Peyer's patch (tissue), 4 donors: ENCODE measurements at regions not wholly inside any gene's neighbourhood (a gene's known extent, or its start where the extent isn't known, plus 50 kb on each side); places are given as distances from the start of the nearest gene placed in this dataset.
"Not testable (repeated sequence)": the region's sequence is repeated elsewhere in the genome, so short reads cannot be mapped to it uniquely, and the experiment has no call there.

Experiments
- DNase-seq, 3 donors: peaks; one replicate each; pipeline ENCODE4 v3.0.0-alpha.2; 2017 to 2019
- H3K27ac ChIP-seq, 4 donors: fragments of 200-600 bp; sonication (generic); one replicate each; pipeline ENCODE4 v1.5.1; 2016 to 2019
- H3K27me3 ChIP-seq, 2 donors: fragments of 200-600 bp; sonication (generic); one replicate each; pipeline ENCODE4 v1.5.1; 2019
- H3K36me3 ChIP-seq, 3 donors: fragments of 200-600 bp; sonication (generic); one replicate each; pipeline ENCODE4 v1.5.1; 2016 to 2019
- H3K4me1 ChIP-seq, 4 donors: fragments of 200-600 bp; sonication (generic); one replicate each; pipeline ENCODE4 v1.5.1; 2016 to 2019
- H3K4me3 ChIP-seq, 4 donors: fragments of 200-600 bp; sonication (generic); 1 replicate in 3 of 4; 2 replicates in 1 of 4; pipeline ENCODE4 v1.5.1; 2016 to 2019; ENCODE audit warnings: mild to moderate bottlenecking in 1 of 4
- H3K9me3 ChIP-seq, 4 donors: fragments of 200-600 bp; sonication (generic); one replicate each; pipeline ENCODE4 v1.5.1; 2016 to 2019; ENCODE audit warnings: mild to moderate bottlenecking in 1 of 4
- CTCF ChIP-seq, 6 experiments: fragments of 450-650 bp in 4 of 6; fragments of 200-600 bp in 2 of 6; sonication (generic) in 1 of 6; IDR thresholded peaks; one replicate each; pipeline ENCODE4 v1.5.1; 2017 to 2019; ENCODE audit warnings: antibody characterized with exemption in 6 of 6, mild to moderate bottlenecking in 3 of 6, moderate library complexity in 1 of 6
- POLR2A ChIP-seq, 2 donors: fragments of 450-650 bp; IDR thresholded peaks; one replicate each; pipeline ENCODE4 v1.5.1; 2017; ENCODE audit warnings: antibody characterized with exemption in 2 of 2, mild to moderate bottlenecking in 2 of 2, moderate library complexity in 2 of 2

- Histone ChIP-seq H3K4me3 (no peak overlapping the region), H3K4me1 (no peaks in the 10 kb centered on the region)
- no peak for DNase-seq
These were observed 2761.5 kb downstream of the ARAP2 start for GRCh38 chr4:33482773-33483172.

GRCh38 chr4:33485111-33485510 is 2759.2 kb downstream of the ARAP2 start:
- no peak for DNase-seq
- H3K4me1 ChIP-seq, result no peaks in the 10 kb centered on the region
- H3K36me3 ChIP-seq, result no peaks in the 10 kb centered on the region
- no peaks in the 10 kb centered on the region for H3K27me3 ChIP-seq
- TF ChIP-seq POLR2A (IDR thresholded peaks at IDR 0.05), result no peak
- no peak for TF ChIP-seq CTCF (IDR thresholded peaks at IDR 0.05)
- H3K4me3 ChIP-seq, result no peak overlapping the region
- H3K9me3 ChIP-seq, result no peaks in the 10 kb centered on the region
- no peak overlapping the region for H3K27ac ChIP-seq

More at GRCh38 chr4:33482773-33483172, 2761.5 kb downstream of the ARAP2 start:
- Histone ChIP-seq H3K27me3 (no peaks in the 10 kb centered on the region), H3K9me3 (no peaks in the 10 kb centered on the region), H3K27ac (no peak overlapping the region), H3K36me3 (no peaks in the 10 kb centered on the region)
- TF ChIP-seq POLR2A (IDR thresholded peaks at IDR 0.05) (no peak), CTCF (IDR thresholded peaks at IDR 0.05) (no peak)

- no peak overlapping the region for H3K4me3 ChIP-seq
- H3K4me1 ChIP-seq, result no peaks in the 10 kb centered on the region
- DNase-seq, result no peak
- H3K27me3 ChIP-seq, result no peaks in the 10 kb centered on the region
- H3K9me3 ChIP-seq, result no peaks in the 10 kb centered on the region
- no peaks in the 10 kb centered on the region for H3K36me3 ChIP-seq
- no peak overlapping the region for H3K27ac ChIP-seq
- TF ChIP-seq CTCF (IDR thresholded peaks at IDR 0.05) (no peak), POLR2A (IDR thresholded peaks at IDR 0.05) (no peak)
These were observed 2751.1 kb downstream of the ARAP2 start for GRCh38 chr4:33493231-33493630.

GRCh38 chr4:33494150-33494549 is 2750.2 kb downstream of the ARAP2 start:
- Histone ChIP-seq H3K9me3 (no peaks in the 10 kb centered on the region), H3K36me3 (no peaks in the 10 kb centered on the region), H3K4me3 (no peak overlapping the region), H3K27me3 (no peaks in the 10 kb centered on the region), H3K4me1 (no peaks in the 10 kb centered on the region), H3K27ac (no peak overlapping the region)
- no peak for DNase-seq
- TF ChIP-seq POLR2A (IDR thresholded peaks at IDR 0.05) (no peak), CTCF (IDR thresholded peaks at IDR 0.05) (no peak)

- H3K27me3 ChIP-seq, H3K27ac ChIP-seq, H3K9me3 ChIP-seq, H3K4me1 ChIP-seq, H3K4me3 ChIP-seq, H3K36me3 ChIP-seq, DNase-seq: not testable (repeated sequence)
These were observed 2742.7 kb downstream of the ARAP2 start for GRCh38 chr4:33501587-33501986.

GRCh38 chr4:33512397-33512796 is 2731.9 kb downstream of the ARAP2 start:
- TF ChIP-seq CTCF (IDR thresholded peaks at IDR 0.05) (no peak), POLR2A (IDR thresholded peaks at IDR 0.05) (no peak)
- Histone ChIP-seq H3K27me3 (no peaks in the 10 kb centered on the region), H3K4me3 (no peak overlapping the region), H3K4me1 (no peaks in the 10 kb centered on the region), H3K9me3 (no peaks in the 10 kb centered on the region), H3K36me3 (no peaks in the 10 kb centered on the region), H3K27ac (no peak overlapping the region)
- no peak for DNase-seq
